GM13976 (cell line): ENCODE measurements at regions not wholly inside any gene's neighbourhood (a gene's known extent, or its start where the extent isn't known, plus 50 kb on each side); places are given as distances from the start of the nearest gene placed in this dataset.

Experiments used
- DNase-seq: peaks from one replicate; pipeline ENCODE4 v3.0.0; 2012; ENCODE audit warnings: low spot score
- CTCF ChIP-seq: IDR thresholded peaks from 2 replicates; pipeline ENCODE4 v1.5.1; 2012; ENCODE audit warnings: borderline replicate concordance, mild to moderate bottlenecking; ENCODE audit not compliant: insufficient read depth; ENCODE audit errors: extremely low read depth, missing control alignments, control extremely low read depth
- in situ Hi-C: fragments of 300-500 bp; cut with MboI; formaldehyde crosslinking; loops from one replicate; pipeline ENCODE4 v1.12.0; 2022; ENCODE audit warnings: low sequenced_read_pairs, mixed read lengths, inconsistent platforms; ENCODE audit not compliant: unreplicated experiment

DNA sequence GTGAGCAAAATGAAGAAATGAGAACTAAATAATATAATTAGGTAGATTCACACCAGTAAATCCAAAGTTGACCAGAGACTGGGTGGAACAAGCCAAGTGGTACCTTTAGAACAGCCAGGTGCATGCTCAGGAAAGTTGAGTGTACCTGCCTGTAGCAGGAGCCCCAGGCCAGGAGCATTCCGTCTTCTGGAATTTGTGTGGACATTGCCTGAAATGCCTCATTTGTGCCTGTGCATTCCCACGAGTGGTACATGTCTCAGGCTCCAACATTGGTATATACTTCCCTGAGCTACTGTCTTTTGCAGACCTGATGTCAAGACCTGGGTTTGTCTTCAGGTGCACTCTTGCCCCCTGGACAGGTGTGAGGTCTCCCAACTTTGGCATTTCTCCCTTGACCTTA, 187.6 kb upstream of the NECTIN1 start:
- no peak for DNase-seq
- TF ChIP-seq CTCF, result no peak
- in situ Hi-C loops, result no loop called here

- in situ Hi-C loops, result no loop called here
- no peak for DNase-seq
- no peak for TF ChIP-seq CTCF
These were observed 183.2 kb upstream of the NECTIN1 start for GRCh38 chr11:119912229-119912628.

GRCh38 chr11:119910650-119911049, 181.7 kb upstream of the NECTIN1 start:
- in situ Hi-C loops, result no loop called here
- no peak for DNase-seq
- no peak for TF ChIP-seq CTCF

DNA sequence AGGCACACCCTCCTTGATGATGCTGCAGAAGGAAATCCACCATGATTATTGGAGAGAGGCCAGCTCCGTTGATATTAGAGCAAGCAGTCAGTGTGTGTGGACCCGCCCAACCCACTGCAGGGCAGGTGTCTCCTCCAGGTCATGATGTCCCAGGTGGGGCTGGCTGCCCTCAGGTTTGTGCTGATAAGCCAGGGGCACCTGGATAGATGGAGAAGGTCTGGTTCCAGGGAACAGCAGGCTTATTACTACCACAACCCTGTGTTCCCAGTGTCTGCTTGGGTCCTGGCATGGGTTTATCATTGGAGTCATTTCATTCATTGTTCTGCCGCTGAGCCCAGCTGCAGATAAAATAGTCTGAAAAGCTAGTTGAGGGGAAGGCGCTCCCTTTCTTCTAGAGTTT, 181.1 kb upstream of the NECTIN1 start:
- in situ Hi-C loops, result no loop called here
- no peak for TF ChIP-seq CTCF
- no peak for DNase-seq

DNA sequence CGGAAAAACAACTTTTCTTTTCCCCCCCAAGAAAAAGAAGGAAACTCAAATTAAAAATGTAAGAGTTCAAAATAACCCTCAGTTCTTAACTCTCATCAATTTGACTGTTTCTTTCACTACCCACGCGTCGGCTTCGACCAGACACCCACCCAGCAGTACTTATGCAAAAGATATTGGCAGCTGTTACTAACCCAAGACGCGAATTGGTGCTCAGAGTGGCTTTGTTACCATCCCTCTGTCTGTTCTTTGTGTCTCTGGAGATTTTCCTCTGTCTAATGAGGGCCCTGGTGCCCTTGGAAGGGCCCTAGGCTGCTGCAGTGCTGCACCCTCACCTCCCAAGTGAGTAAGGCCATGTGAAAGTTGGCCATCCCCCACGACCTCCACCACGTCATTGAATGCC, 180.5 kb upstream of the NECTIN1 start:
- no peak for DNase-seq
- in situ Hi-C loops, result no loop called here
- no peak for TF ChIP-seq CTCF

- in situ Hi-C loops, result no loop called here
- no peak for DNase-seq
- TF ChIP-seq CTCF, result no peak
These were observed 180.1 kb upstream of the NECTIN1 start for GRCh38 chr11:119909077-119909476.

- no peak for TF ChIP-seq CTCF
- DNase-seq, result no peak
- in situ Hi-C loops, result no loop called here
These were observed 179.5 kb upstream of the NECTIN1 start for GRCh38 chr11:119908573-119908904.
